GM12878 (cell line): ENCODE measurements at regions not wholly inside any gene's neighbourhood (a gene's known extent, or its start where the extent isn't known, plus 50 kb on each side); places are given as distances from the start of the nearest gene placed in this dataset.

Experiments
- EZH2 ChIP-seq: IDR thresholded peaks from 2 replicates; pipeline ENCODE4 v1.6.1; 2012; ENCODE audit warnings: low read depth, mild to moderate bottlenecking, control low read depth, inconsistent platforms, low read length, borderline replicate concordance; ENCODE audit not compliant: control insufficient read depth
- MTA2 ChIP-seq: fragments of 450-650 bp; IDR thresholded peaks from 2 replicates; pipeline ENCODE4 v1.6.1; 2016; ENCODE audit warnings: low read depth, mild to moderate bottlenecking, moderate library complexity
- NFXL1 ChIP-seq: fragments of 450-650 bp; IDR thresholded peaks from 2 replicates; pipeline ENCODE4 v1.6.1; 2017; ENCODE audit warnings: antibody characterized with exemption, mild to moderate bottlenecking, borderline replicate concordance
- POLR2AphosphoS5 ChIP-seq: IDR thresholded peaks from 2 replicates; pipeline ENCODE4 v1.6.1; 2011; ENCODE audit warnings: mild to moderate bottlenecking, low read length, inconsistent platforms
- SMAD1 ChIP-seq: fragments of 450-650 bp; IDR thresholded peaks from 2 replicates; pipeline ENCODE4 v1.6.1; 2018; ENCODE audit warnings: mild to moderate bottlenecking, low read depth; ENCODE audit not compliant: partially characterized antibody
- TAF1 ChIP-seq: IDR thresholded peaks from 2 replicates; pipeline ENCODE4 v1.6.1; 2011; ENCODE audit warnings: mild to moderate bottlenecking, low read depth, low read length, borderline replicate concordance
- TBL1XR1 ChIP-seq: IDR thresholded peaks from 2 replicates; pipeline ENCODE4 v1.6.1; 2012; ENCODE audit warnings: low read depth, low read length, improper control_type of control experiment
- ZZZ3 ChIP-seq: IDR thresholded peaks from 2 replicates; pipeline ENCODE4 v1.6.1; 2011; ENCODE audit warnings: low read depth; ENCODE audit not compliant: control insufficient read depth, insufficient read length
- TF ChIP-seq, protein P1 (sequence below), 3 experiments: IDR thresholded peaks in 2 of 3; conservative IDR thresholded peaks in 1 of 3; 2 replicates each; pipeline ENCODE4 v1.5.1; 2011; ENCODE audit warnings: low read depth in 3 of 3, low read length in 3 of 3, mild to moderate bottlenecking in 3 of 3, control low read depth in 2 of 3, moderate library complexity in 2 of 3, inconsistent platforms in 1 of 3, mixed read lengths in 1 of 3; ENCODE audit not compliant: control insufficient read depth in 2 of 3, insufficient read depth in 1 of 3; ENCODE audit errors: extremely low read depth in 1 of 3
- TF ChIP-seq, protein P2 (sequence below): fragments of 450-650 bp; formaldehyde crosslinking; IDR thresholded peaks from 2 replicates; pipeline ENCODE4 v1.4.0; 2020; ENCODE audit warnings: mild to moderate bottlenecking, moderate library complexity

DNA sequence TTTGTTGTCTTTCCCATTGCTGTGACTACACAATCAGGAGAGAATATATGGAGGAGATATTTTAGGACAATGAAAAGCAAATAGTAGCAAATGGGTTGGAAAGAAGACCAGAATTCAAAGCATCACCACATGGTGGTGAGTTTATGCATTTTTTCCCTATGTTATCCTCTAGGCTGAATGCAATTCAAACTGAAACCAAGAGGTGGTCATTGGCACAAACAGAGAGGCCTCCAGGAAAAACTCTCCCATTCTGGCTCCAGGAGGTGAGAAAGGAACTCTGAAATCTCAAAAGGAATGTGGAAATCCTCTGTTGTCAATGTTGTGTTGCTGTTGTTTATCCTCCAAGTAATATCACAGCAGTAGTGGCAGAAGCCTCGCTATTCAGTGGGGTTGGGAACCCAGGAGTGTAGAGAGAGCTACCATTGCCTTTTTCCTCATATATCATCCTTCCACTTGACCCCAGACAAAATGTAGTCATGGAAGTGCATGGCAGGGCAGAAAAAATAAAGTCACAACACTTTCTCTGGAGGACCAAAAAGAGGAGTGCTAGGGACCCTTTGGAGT lies 819.1 kb downstream of the GRID1 start:
- TF ChIP-seq, protein P1, sequence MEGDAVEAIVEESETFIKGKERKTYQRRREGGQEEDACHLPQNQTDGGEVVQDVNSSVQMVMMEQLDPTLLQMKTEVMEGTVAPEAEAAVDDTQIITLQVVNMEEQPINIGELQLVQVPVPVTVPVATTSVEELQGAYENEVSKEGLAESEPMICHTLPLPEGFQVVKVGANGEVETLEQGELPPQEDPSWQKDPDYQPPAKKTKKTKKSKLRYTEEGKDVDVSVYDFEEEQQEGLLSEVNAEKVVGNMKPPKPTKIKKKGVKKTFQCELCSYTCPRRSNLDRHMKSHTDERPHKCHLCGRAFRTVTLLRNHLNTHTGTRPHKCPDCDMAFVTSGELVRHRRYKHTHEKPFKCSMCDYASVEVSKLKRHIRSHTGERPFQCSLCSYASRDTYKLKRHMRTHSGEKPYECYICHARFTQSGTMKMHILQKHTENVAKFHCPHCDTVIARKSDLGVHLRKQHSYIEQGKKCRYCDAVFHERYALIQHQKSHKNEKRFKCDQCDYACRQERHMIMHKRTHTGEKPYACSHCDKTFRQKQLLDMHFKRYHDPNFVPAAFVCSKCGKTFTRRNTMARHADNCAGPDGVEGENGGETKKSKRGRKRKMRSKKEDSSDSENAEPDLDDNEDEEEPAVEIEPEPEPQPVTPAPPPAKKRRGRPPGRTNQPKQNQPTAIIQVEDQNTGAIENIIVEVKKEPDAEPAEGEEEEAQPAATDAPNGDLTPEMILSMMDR (IDR thresholded peaks at IDR 0.05 in 2 of 3, conservative IDR thresholded peaks at IDR 0.05 in 1 of 3; ENCODE audit: control insufficient read depth in 2 of 3, extremely low read depth in 1 of 3, insufficient read depth in 1 of 3, low read depth in 3 of 3, low read length in 3 of 3) = no peak
- no peak for TF ChIP-seq MTA2
- TF ChIP-seq TBL1XR1 = no peak
- TF ChIP-seq, protein P2, sequence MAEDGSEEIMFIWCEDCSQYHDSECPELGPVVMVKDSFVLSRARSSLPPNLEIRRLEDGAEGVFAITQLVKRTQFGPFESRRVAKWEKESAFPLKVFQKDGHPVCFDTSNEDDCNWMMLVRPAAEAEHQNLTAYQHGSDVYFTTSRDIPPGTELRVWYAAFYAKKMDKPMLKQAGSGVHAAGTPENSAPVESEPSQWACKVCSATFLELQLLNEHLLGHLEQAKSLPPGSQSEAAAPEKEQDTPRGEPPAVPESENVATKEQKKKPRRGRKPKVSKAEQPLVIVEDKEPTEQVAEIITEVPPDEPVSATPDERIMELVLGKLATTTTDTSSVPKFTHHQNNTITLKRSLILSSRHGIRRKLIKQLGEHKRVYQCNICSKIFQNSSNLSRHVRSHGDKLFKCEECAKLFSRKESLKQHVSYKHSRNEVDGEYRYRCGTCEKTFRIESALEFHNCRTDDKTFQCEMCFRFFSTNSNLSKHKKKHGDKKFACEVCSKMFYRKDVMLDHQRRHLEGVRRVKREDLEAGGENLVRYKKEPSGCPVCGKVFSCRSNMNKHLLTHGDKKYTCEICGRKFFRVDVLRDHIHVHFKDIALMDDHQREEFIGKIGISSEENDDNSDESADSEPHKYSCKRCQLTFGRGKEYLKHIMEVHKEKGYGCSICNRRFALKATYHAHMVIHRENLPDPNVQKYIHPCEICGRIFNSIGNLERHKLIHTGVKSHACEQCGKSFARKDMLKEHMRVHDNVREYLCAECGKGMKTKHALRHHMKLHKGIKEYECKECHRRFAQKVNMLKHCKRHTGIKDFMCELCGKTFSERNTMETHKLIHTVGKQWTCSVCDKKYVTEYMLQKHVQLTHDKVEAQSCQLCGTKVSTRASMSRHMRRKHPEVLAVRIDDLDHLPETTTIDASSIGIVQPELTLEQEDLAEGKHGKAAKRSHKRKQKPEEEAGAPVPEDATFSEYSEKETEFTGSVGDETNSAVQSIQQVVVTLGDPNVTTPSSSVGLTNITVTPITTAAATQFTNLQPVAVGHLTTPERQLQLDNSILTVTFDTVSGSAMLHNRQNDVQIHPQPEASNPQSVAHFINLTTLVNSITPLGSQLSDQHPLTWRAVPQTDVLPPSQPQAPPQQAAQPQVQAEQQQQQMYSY (CRISPR knock-in tag) = no peak
- no peak for TF ChIP-seq SMAD1
- TF ChIP-seq TAF1 = no peak
- no peak for TF ChIP-seq POLR2AphosphoS5
- TF ChIP-seq EZH2 = no peak
- TF ChIP-seq NFXL1 = no peak
- TF ChIP-seq ZZZ3 = no peak
